DMS114 treated with DMSO at 0.1 percent for 48 hours (cell line): ENCODE measurements at regions not wholly inside any gene's neighbourhood (a gene's known extent, or its start where the extent isn't known, plus 50 kb on each side); places are given as distances from the start of the nearest gene placed in this dataset.

Experiments used
- DNase-seq: peaks from one replicate; lab custom pipeline; 2025; ENCODE audit not compliant: unreplicated experiment; lab: John Stamatoyannopoulos, UW

GRCh38 chr3:159165961-159166360 lies 364.1 kb downstream of the MFSD1 start:
- no peak for DNase-seq

GRCh38 chr3:159166899-159167586 lies 365.2 kb downstream of the MFSD1 start:
- DNase-seq = no peak

- DNase-seq = no peak
Observed at GRCh38 chr3:159168788-159169187, 366.9 kb downstream of the MFSD1 start.

- DNase-seq = no peak
Observed at GRCh38 chr3:159169828-159170227, 368.0 kb downstream of the MFSD1 start.

GRCh38 chr3:159170436-159171003 lies 368.7 kb downstream of the MFSD1 start:
- DNase-seq = no peak

GRCh38 chr3:159171333-159171732 lies 369.5 kb downstream of the MFSD1 start:
- DNase-seq = no peak

GRCh38 chr3:159172473-159172872 lies 370.6 kb downstream of the MFSD1 start:
- DNase-seq = no peak

- DNase-seq = no peak
Observed at GRCh38 chr3:159174715-159175692, 373.1 kb downstream of the MFSD1 start.

- DNase-seq = no peak
Observed at GRCh38 chr3:159178209-159178897, 376.5 kb downstream of the MFSD1 start.

- DNase-seq = no peak
Observed at GRCh38 chr3:159182961-159183360, 381.1 kb downstream of the MFSD1 start.

GRCh38 chr3:159185443-159186050 lies 383.7 kb downstream of the MFSD1 start:
- no peak for DNase-seq

- no peak for DNase-seq
Observed at GRCh38 chr3:159186581-159186980, 384.7 kb downstream of the MFSD1 start.

- DNase-seq = no peak
Observed at GRCh38 chr3:159187232-159187631, 385.4 kb downstream of the MFSD1 start.

- DNase-seq = no peak
Observed at GRCh38 chr3:159187706-159188105, 385.9 kb downstream of the MFSD1 start.

- DNase-seq = no peak
Observed at GRCh38 chr3:159189994-159190669, 388.3 kb downstream of the MFSD1 start.

- no peak for DNase-seq
Observed at GRCh38 chr3:159191447-159191846, 389.6 kb downstream of the MFSD1 start.

- DNase-seq = no peak
Observed at GRCh38 chr3:159196359-159196758, 394.5 kb downstream of the MFSD1 start.

GRCh38 chr3:159200176-159200575 lies 398.3 kb downstream of the MFSD1 start:
- no peak for DNase-seq

GRCh38 chr3:159208050-159208449 lies 406.2 kb downstream of the MFSD1 start:
- no peak for DNase-seq

- DNase-seq = no peak
Observed at GRCh38 chr3:159209459-159209858, 407.6 kb downstream of the MFSD1 start.
